Endothelial cell of umbilical vein (primary cell): ENCODE measurements at regions not wholly inside any gene's neighbourhood (a gene's known extent, or its start where the extent isn't known, plus 50 kb on each side); places are given as distances from the start of the nearest gene placed in this dataset.

Experiments used
- BruUV-seq: library from RNA; stranded (reverse); fragments of 400-500 nt; replicated peaks from 2 replicates; lab custom pipeline; 2021; lab: Mats Ljungman, UMichigan
- CTCF ChIA-PET: fragments of 300-600, 350-600 bp; sonication (Branson Sonifier 250); formaldehyde crosslinking; loops from one replicate; lab custom pipeline; 2021; ENCODE audit warnings: antibody characterized with exemption, inconsistent platforms; lab: Charles Lee
- POLR2A ChIA-PET: fragments of 300-600, 350-600 bp; sonication (Branson Sonifier 250); formaldehyde crosslinking; loops from one replicate; lab custom pipeline; 2021; ENCODE audit warnings: antibody characterized with exemption, inconsistent platforms; lab: Charles Lee
- DNase-seq: peaks from one replicate; pipeline ENCODE4 v3.0.0-alpha.2; 2011; ENCODE audit warnings: low read depth, low spot score
- FAIRE-seq: peaks from 2 replicates; lab custom pipeline; 2011; peaks lifted over from hg19 to GRCh38; lab: Jason Lieb, UNC
- H2AFZ ChIP-seq: 2 replicates; pipeline ENCODE4 v1.6.0; 2012; ENCODE audit warnings: low read depth, low read length, control low read depth, inconsistent platforms
- H3K27ac ChIP-seq: 2 replicates; pipeline ENCODE4 v1.5.1; 2011; ENCODE audit warnings: low read depth, mild to moderate bottlenecking, control low read depth, low read length, moderate library complexity; ENCODE audit not compliant: insufficient read depth
- H3K27me3 ChIP-seq, 2 experiments: 2 replicates each; pipeline versions ENCODE4 v1.6.0 to v1.6.1; 2011; ENCODE audit warnings: low read length in 2 of 2, mixed read lengths in 1 of 2; ENCODE audit not compliant: control insufficient read depth in 2 of 2, insufficient read depth in 2 of 2
- H3K36me3 ChIP-seq, 2 experiments: 2 replicates in 1 of 2; 3 replicates in 1 of 2; pipeline ENCODE4 v1.5.1; 2011; ENCODE audit warnings: low read length in 2 of 2, mild to moderate bottlenecking in 1 of 2, moderate library complexity in 1 of 2; ENCODE audit not compliant: control insufficient read depth in 2 of 2, insufficient read depth in 2 of 2; ENCODE audit errors: extremely low read depth in 1 of 2
- H3K4me1 ChIP-seq: 3 replicates; pipeline ENCODE4 v1.5.1; 2011; ENCODE audit warnings: mild to moderate bottlenecking, low read length; ENCODE audit not compliant: control insufficient read depth, insufficient read depth; ENCODE audit errors: extremely low read depth
- H3K4me2 ChIP-seq: 2 replicates; pipeline ENCODE4 v1.6.1; 2011; ENCODE audit warnings: low read length, control low read depth, mixed read lengths; ENCODE audit not compliant: insufficient read depth
- H3K4me3 ChIP-seq, 3 experiments: fragments of 200-600 bp in 1 of 3; sonication (generic), shearing (Covaris generic) in 1 of 3; replicated peaks in 1 of 3; 2 replicates each; pipeline ENCODE4 v1.5.1; 2011 to 2016; ENCODE audit warnings: control low read depth in 3 of 3, low read length in 3 of 3, mild to moderate bottlenecking in 2 of 3, inconsistent platforms in 1 of 3, low read depth in 1 of 3, moderate library complexity in 1 of 3; ENCODE audit not compliant: insufficient read depth in 1 of 3
- H3K79me2 ChIP-seq: 2 replicates; pipeline ENCODE4 v1.6.0; 2012; ENCODE audit warnings: low read length, inconsistent platforms; ENCODE audit not compliant: control insufficient read depth, insufficient read depth
- H3K9ac ChIP-seq: replicated peaks from 2 replicates; pipeline ENCODE3; 2011; ENCODE audit warnings: low read length, control low read depth; ENCODE audit not compliant: insufficient read depth; ENCODE audit errors: extremely low read depth
- H3K9me1 ChIP-seq: replicated peaks from 3 replicates; pipeline ENCODE4 v1.6.0; 2011; ENCODE audit warnings: mild to moderate bottlenecking, low read length; ENCODE audit not compliant: control insufficient read depth, insufficient read depth; ENCODE audit errors: extremely low read depth
- H3K9me3 ChIP-seq: replicated peaks from 2 replicates; pipeline ENCODE4 v1.5.1; 2012; ENCODE audit warnings: low read length, inconsistent platforms; ENCODE audit not compliant: control insufficient read depth, insufficient read depth
- H4K20me1 ChIP-seq: replicated peaks from 2 replicates; pipeline ENCODE3; 2011; ENCODE audit warnings: mild to moderate bottlenecking, low read length; ENCODE audit not compliant: control insufficient read depth, insufficient read depth; ENCODE audit errors: extremely low read depth
- CTCF ChIP-seq, 2 donors: IDR thresholded peaks; 1 replicate in 1 of 2; 2 replicates in 1 of 2; pipeline ENCODE4 v1.5.1; 2011; ENCODE audit warnings: low read length in 2 of 2, mild to moderate bottlenecking in 2 of 2, moderate library complexity in 2 of 2, control low read depth in 1 of 2, inconsistent platforms in 1 of 2, low read depth in 1 of 2; ENCODE audit not compliant: insufficient read depth in 1 of 2; ENCODE audit errors: extremely low read depth in 1 of 2
- EZH2 ChIP-seq: IDR thresholded peaks from 2 replicates; pipeline ENCODE4 v1.6.1; 2012; ENCODE audit warnings: borderline replicate concordance, low read depth, mild to moderate bottlenecking, moderate library complexity, low read length, inconsistent platforms; ENCODE audit not compliant: severe bottlenecking
- FOS ChIP-seq: IDR thresholded peaks from 2 replicates; pipeline ENCODE4 v1.6.1; 2011; ENCODE audit warnings: mild to moderate bottlenecking, low read length, moderate library complexity, borderline replicate concordance; ENCODE audit not compliant: insufficient read depth
- GATA2 ChIP-seq: IDR thresholded peaks from 2 replicates; pipeline ENCODE4 v1.7.0; 2011; ENCODE audit warnings: low read depth, mild to moderate bottlenecking, moderate library complexity, mixed read lengths, low read length; ENCODE audit not compliant: insufficient read length, insufficient read depth
- JUN ChIP-seq: IDR thresholded peaks from 2 replicates; pipeline ENCODE4 v1.6.1; 2011; ENCODE audit warnings: borderline replicate concordance, low read depth; ENCODE audit not compliant: insufficient read length, insufficient read depth
- MAX ChIP-seq: IDR thresholded peaks from 2 replicates; pipeline ENCODE4 v1.6.1; 2011; ENCODE audit not compliant: insufficient read depth, insufficient read length
- MYC ChIP-seq: IDR thresholded peaks from one replicate; pipeline ENCODE4 v1.6.1; 2011; ENCODE audit warnings: mild to moderate bottlenecking, low read depth, low read length
- POLR2A ChIP-seq: IDR thresholded peaks from 2 replicates; pipeline ENCODE4 v1.6.1; 2012; ENCODE audit warnings: low read depth, mild to moderate bottlenecking, control low read depth, low read length
- POLR2AphosphoS5 ChIP-seq: IDR thresholded peaks from 2 replicates; pipeline ENCODE4 v1.6.1; 2012; ENCODE audit warnings: low read depth, mild to moderate bottlenecking, control low read depth, low read length, moderate library complexity; ENCODE audit not compliant: insufficient read depth
- dilution Hi-C: fragments of 300-500 bp; cut with MboI; formaldehyde crosslinking; loops from one replicate; pipeline ENCODE4 v1.15.0; 2019; ENCODE audit warnings: low sequenced_read_pairs; ENCODE audit not compliant: extremely low pct_ligation_motif_present
- intact Hi-C: fragments of 100-400 bp; cut with micrococcal nuclease; formaldehyde crosslinking; loops from one replicate; pipeline ENCODE4 v1.10.0; 2022

GRCh38 chr4:11250510-11250909 is 178.2 kb downstream of the HS3ST1 start:
- POLR2A ChIA-PET, result no interaction called here

More at GRCh38 chr4:11250510-11250909, 178.2 kb downstream of the HS3ST1 start:
- CTCF ChIA-PET, result no interaction called here
- Histone ChIP-seq H3K36me3 (no peaks in the 10 kb centered on the region), H3K4me2 (no peak overlapping the region), H3K79me2 (no peaks in the 10 kb centered on the region), H3K27me3 (no peaks in the 10 kb centered on the region), H3K27ac (no peak overlapping the region), H3K9me1 (no peaks in the 10 kb centered on the region), H2AFZ (no peak overlapping the region), H3K9ac (no peak overlapping the region), H4K20me1 (no peaks in the 10 kb centered on the region), H3K9me3 (no peaks in the 10 kb centered on the region), H3K4me3 (no peak overlapping the region), H3K4me1 (no peaks in the 10 kb centered on the region)
- intact Hi-C loops, result no loop called here
- DNase-seq (no peak), FAIRE-seq (no peak)
- dilution Hi-C loops, result no loop called here
- BruUV-seq, result no TSS peak
- TF ChIP-seq CTCF (IDR thresholded peaks at IDR 0.05; ENCODE audit: extremely low read depth in 1 of 2, insufficient read depth in 1 of 2, low read depth in 1 of 2, low read length in 2 of 2) (no peak), MAX (no peak), MYC (no peak), JUN (no peak), FOS (no peak), GATA2 (no peak), EZH2 (no peak), POLR2A (no peak), POLR2AphosphoS5 (no peak)
